Smooth muscle cell (in vitro differentiated cells): ENCODE measurements at regions not wholly inside any gene's neighbourhood (a gene's known extent, or its start where the extent isn't known, plus 50 kb on each side); places are given as distances from the start of the nearest gene placed in this dataset.
"Not testable (repeated sequence)": the region's sequence is repeated elsewhere in the genome, so short reads cannot be mapped to it uniquely, and the experiment has no call there.

ENCODE experiments used
- DNase-seq: peaks from one replicate; lab custom pipeline; 2025; ENCODE audit not compliant: unreplicated experiment; lab: John Stamatoyannopoulos, UW
- H2AFZ ChIP-seq: fragments of 200-600 bp; sonication (generic); 2 replicates; pipeline ENCODE4 v1.6.0; 2016; ENCODE audit warnings: antibody characterized with exemption, low read depth, mild to moderate bottlenecking
- H3F3A ChIP-seq: fragments of 200-600 bp; sonication (generic); 2 replicates; pipeline ENCODE4 v1.6.0; 2017; ENCODE audit warnings: antibody characterized with exemption, low read depth
- H3K27ac ChIP-seq: fragments of 200-600 bp; sonication (generic); 2 replicates; pipeline ENCODE4 v1.5.1; 2016; ENCODE audit warnings: low read depth, mild to moderate bottlenecking
- H3K27me3 ChIP-seq: fragments of 200-600 bp; sonication (generic); 2 replicates; pipeline ENCODE4 v1.6.1; 2016; ENCODE audit warnings: low read depth, mild to moderate bottlenecking
- H3K36me3 ChIP-seq: fragments of 200-600 bp; sonication (generic); 2 replicates; pipeline ENCODE4 v1.5.1; 2016; ENCODE audit warnings: low read depth
- H3K4me1 ChIP-seq: fragments of 200-600 bp; sonication (generic); 2 replicates; pipeline ENCODE4 v1.5.1; 2016; ENCODE audit warnings: low read depth
- H3K4me2 ChIP-seq: fragments of 200-600 bp; sonication (generic); 2 replicates; pipeline ENCODE4 v1.6.0; 2016; ENCODE audit warnings: mild to moderate bottlenecking
- H3K4me3 ChIP-seq: fragments of 200-600 bp; sonication (generic); 2 replicates; pipeline ENCODE4 v1.5.1; 2016; ENCODE audit warnings: mild to moderate bottlenecking
- H3K79me2 ChIP-seq: fragments of 200-600 bp; sonication (generic); 2 replicates; pipeline ENCODE4 v1.6.0; 2016; ENCODE audit warnings: low read depth, mild to moderate bottlenecking
- H3K9ac ChIP-seq: fragments of 200-600 bp; sonication (generic); 2 replicates; pipeline ENCODE4 v1.6.0; 2016; ENCODE audit warnings: low read depth
- H3K9me3 ChIP-seq: fragments of 200-600 bp; sonication (generic); replicated peaks from 2 replicates; pipeline ENCODE4 v1.5.1; 2016; ENCODE audit warnings: low read depth
- H4K20me1 ChIP-seq: fragments of 200-600 bp; sonication (generic); 2 replicates; pipeline ENCODE4 v1.6.0; 2016; ENCODE audit warnings: low read depth
- CTCF ChIP-seq: fragments of 200-600 bp; sonication (generic); IDR thresholded peaks from 2 replicates; pipeline ENCODE4 v1.5.1; 2017; ENCODE audit warnings: borderline replicate concordance, mild to moderate bottlenecking, antibody characterized with exemption; ENCODE audit not compliant: insufficient read depth, poor library complexity, severe bottlenecking
- WGBS: methylation state at CpG from one replicate; pipeline ENCODE4 v1.1.7; 2016; ENCODE audit warnings: low lambda C conversion rate; 5-methylcytosine and 5-hydroxymethylcytosine counted together

GRCh38 chr7:142434666-142435167, 176.9 kb upstream of the PRSS58 start:
- Histone ChIP-seq H3K36me3 (no peaks in the 10 kb centered on the region), H3K9ac (no peak overlapping the region), H3K27ac (no peak overlapping the region), H3K4me3 (no peak overlapping the region), H3K79me2 (no peaks in the 10 kb centered on the region), H3K4me1 (no peaks in the 10 kb centered on the region), H3K27me3 (no peaks in the 10 kb centered on the region), H3K9me3 (no peaks in the 10 kb centered on the region), H2AFZ (no peak overlapping the region), H3F3A (no peaks in the 10 kb centered on the region), H3K4me2 (no peak overlapping the region), H4K20me1 (no peaks in the 10 kb centered on the region)
- no peak for DNase-seq
- 88% methylated on average over 7 of the region's 7 CpGs for WGBS
- no peak for TF ChIP-seq CTCF

- H3K27me3 ChIP-seq, DNase-seq, H4K20me1 ChIP-seq, H3K9ac ChIP-seq, H3F3A ChIP-seq, H3K4me1 ChIP-seq, H3K4me2 ChIP-seq, H3K27ac ChIP-seq, H3K9me3 ChIP-seq, H3K79me2 ChIP-seq, H3K4me3 ChIP-seq, H3K36me3 ChIP-seq, H2AFZ ChIP-seq: not testable (repeated sequence)
- WGBS = 88% methylated on average over 5 of the region's 5 CpGs
These were observed 176.3 kb upstream of the PRSS58 start for GRCh38 chr7:142434133-142434532.

GRCh38 chr7:142432377-142432776, 174.5 kb upstream of the PRSS58 start:
- no peak for DNase-seq
- Histone ChIP-seq H3K27ac (no peak overlapping the region), H2AFZ (no peak overlapping the region), H3K9ac (no peak overlapping the region), H3K79me2 (no peaks in the 10 kb centered on the region), H3K4me1 (no peaks in the 10 kb centered on the region), H3K36me3 (no peaks in the 10 kb centered on the region), H3K27me3 (no peaks in the 10 kb centered on the region), H4K20me1 (no peaks in the 10 kb centered on the region), H3F3A (no peaks in the 10 kb centered on the region), H3K4me2 (no peak overlapping the region), H3K9me3 (no peaks in the 10 kb centered on the region), H3K4me3 (no peak overlapping the region)
- WGBS = 86% methylated on average over 2 of the region's 2 CpGs
- TF ChIP-seq CTCF = no peak

GRCh38 chr7:142431491-142431890, 173.6 kb upstream of the PRSS58 start:
- no peak for TF ChIP-seq CTCF
- Histone ChIP-seq H3F3A (no peaks in the 10 kb centered on the region), H4K20me1 (no peaks in the 10 kb centered on the region), H2AFZ (no peak overlapping the region), H3K27me3 (no peaks in the 10 kb centered on the region), H3K36me3 (no peaks in the 10 kb centered on the region), H3K9ac (no peak overlapping the region), H3K4me3 (no peak overlapping the region), H3K79me2 (no peaks in the 10 kb centered on the region), H3K9me3 (no peaks in the 10 kb centered on the region), H3K27ac (no peak overlapping the region), H3K4me1 (no peaks in the 10 kb centered on the region), H3K4me2 (no peak overlapping the region)
- no peak for DNase-seq
- 84% methylated on average over 2 of the region's 2 CpGs for WGBS
